NCI-H2029 treated with DMSO at 0.1 percent for 48 hours (cell line): ENCODE measurements at regions not wholly inside any gene's neighbourhood (a gene's known extent, or its start where the extent isn't known, plus 50 kb on each side); places are given as distances from the start of the nearest gene placed in this dataset.
"Not testable (repeated sequence)": the region's sequence is repeated elsewhere in the genome, so short reads cannot be mapped to it uniquely, and the experiment has no call there.

ENCODE experiments used
- DNase-seq: peaks from one replicate; lab custom pipeline; 2025; lab: John Stamatoyannopoulos, UW

DNA sequence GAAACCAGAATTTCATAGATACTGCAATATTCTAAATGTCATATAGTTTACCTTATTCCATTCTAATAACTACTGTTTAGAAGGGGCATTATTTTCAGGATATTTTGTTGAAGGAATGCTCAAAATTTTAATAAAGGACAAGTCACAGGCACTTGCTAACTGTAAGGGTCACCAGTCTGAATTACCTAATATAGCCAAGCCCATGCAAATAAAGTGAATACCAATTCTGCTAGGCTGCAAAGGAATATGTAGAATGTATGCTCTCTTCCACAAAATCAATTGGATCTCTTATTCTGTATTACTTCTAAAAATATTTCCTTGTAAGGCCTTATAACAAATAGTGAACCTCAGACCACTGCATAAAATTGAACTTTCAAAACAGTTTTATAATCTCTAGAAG, 52.3 kb upstream of the FAT4 start:
- no peak for DNase-seq

DNA sequence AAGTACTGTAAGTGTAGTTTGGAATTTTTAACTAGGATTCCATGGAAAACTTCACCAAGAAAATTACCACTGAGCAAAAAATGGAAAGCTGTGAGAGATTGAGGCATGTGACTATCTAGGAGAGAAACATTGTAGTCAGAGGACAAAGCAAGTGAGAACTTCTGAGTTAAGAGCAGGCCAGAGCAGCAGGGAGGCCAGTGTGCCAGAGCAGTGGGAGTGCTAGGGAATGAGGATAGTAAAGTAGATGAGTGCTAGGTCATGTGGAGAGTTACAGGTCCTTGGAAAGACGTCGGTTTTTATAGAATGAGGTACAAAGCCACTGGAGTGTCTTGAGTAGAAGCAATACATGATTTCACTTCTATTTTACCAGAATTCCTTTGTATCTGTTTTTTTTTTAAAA, 52.7 kb upstream of the FAT4 start:
- DNase-seq = no peak

DNA sequence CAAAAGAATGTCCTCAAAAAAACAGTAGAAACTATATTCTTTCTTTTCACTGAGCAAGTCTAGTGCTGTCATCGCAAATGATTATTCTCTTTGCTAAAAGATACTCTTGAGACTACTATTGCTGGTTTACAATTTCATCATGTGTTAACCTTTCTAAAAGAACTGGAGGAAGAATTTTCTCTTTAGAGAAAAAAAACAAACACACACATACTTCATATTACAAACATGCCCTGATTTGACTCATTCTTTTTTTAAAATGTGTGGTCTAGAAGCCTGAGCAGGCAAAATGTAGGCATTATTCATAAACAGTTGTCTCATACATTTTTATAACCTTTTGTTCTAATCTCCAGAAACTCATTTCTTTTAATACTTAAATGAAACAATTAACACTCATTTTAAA, 60.6 kb upstream of the FAT4 start:
- no peak for DNase-seq

DNA sequence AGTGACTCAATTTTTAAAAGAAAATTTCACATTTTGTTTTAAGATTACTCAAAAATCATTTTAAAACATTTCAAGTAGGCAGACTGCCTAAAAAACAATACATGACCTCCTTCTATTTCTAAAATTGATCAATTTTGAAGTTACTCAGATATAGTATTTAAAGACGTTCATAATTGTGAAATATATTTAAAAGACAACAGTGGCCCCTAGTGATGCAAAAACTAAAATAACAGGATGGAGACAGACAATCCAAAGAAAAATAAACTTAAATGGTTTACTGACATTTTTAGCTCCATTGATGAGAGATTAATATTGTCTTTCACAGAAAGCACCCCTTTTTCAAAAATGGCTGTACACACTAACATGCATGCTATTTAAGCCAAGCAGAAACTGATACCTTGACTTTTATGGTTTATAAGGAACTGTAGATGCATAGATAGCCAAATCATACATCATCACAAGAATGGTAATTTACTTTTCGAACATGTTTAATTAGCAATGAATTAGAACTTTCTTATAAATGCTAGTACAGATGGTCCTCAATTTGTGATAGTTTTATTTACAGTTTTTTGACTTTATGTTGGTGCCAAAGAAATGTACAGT, 69.8 kb upstream of the FAT4 start:
- peak; percentile 3 for DNase-seq

DNA sequence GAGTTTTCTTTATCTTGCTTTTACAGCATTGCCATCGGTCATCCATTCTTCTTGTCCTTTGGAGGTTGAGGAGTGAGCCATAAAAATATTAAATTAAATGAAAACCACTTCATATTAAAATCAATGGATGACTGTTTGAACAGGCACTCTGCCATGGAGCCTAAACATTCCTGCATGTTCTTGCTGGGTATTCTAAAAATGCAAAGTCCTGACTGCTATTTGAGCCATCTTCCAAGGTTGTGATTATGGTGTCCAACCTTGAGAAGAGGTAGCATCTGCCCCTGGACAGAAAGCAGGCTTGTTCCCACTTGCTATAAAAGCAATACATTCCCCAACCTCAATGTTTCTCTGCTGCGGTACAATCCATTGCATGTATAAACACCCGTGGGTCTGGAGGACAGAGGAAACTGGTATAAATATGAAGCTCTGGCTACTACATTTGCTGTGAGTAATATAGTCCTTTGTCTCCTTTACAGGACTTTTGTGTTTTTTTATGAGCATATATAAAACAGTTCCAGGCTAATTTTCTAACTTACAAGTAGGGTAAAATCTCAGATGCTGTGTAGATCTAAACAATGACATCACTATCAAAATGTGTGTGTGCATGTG, 70.9 kb upstream of the FAT4 start:
- DNase-seq = no peak

DNA sequence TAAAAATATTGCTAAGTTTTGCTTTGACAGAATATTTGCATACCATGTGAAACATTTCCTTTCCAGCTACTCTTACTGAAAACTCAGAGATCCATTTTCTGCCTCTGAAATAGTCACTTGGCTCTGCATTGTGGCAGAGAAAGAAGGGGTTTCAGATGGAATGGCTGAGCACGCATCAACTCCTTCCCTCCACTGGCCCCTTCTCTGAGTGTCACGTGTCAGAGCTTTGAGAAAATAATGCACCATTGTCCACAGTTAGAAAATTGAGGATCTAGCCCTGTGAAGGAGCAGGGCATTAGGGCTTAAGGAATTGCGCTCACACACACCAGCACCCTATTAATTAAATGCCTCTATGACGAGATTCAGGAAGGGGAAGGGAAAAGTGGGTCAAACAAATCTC, 78.8 kb upstream of the FAT4 start:
- DNase-seq = no peak

DNA sequence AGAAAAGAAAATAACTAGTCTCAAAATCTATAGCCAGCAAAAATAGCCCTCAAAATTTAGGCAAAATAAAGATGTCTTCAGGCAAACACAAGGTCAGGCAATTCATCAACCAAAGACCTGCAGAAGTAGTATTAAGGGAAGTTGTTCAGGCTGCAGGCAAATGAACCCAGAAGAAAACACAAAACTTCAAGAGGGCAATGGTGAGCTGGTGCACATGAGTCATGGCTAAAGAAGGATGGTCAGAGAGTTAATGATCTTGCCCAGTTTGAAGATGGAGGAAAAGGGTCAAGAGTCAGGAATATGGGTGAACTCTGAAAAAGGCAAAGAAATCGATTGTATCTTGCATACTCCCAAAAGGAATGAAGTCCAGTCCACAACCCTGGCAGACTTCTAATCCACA, 83.1 kb upstream of the FAT4 start:
- DNase-seq = no peak

DNA sequence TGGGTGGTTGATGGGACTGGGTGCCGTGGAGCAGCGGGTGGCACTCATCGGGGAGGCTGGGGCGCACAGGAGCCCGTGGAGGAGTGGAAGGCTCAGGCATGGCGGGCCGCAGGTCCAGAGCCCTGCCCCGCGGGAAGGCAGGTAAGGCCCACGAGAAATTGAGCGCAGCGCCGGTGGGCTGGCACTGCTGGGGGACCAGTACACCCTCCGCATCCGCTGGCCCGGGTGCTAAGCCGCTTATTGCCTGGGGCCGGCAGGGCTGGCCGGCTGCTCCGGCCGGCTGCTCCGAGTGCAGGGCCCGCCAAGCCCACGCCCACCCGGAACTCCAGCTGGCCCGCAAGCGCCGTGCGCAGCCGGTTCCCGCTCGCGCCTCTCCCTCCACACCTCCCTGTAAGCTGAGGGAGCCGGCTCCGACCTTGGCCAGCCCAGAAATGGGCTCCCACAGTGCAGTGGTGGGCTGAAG, 85.1 kb upstream of the FAT4 start:
- no peak for DNase-seq

DNA sequence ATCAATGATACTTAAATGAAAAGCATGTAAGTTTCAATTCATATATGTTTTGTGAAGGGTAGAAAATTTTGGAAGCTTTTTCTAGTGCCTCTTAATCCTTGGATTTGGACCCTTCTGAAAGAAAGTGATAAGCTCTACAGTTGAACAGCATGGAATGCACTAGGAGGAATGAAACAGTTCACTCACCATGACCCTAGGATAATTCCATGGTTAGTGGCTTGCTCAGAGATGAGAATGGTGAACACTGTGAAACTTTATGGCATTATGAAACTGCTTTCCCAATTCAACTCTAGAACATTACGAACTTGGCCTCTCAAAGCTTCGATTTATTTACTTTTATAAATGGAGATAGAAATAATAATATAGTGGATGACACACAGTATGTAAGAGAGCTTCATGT, 88.9 kb upstream of the FAT4 start:
- DNase-seq = no peak

DNA sequence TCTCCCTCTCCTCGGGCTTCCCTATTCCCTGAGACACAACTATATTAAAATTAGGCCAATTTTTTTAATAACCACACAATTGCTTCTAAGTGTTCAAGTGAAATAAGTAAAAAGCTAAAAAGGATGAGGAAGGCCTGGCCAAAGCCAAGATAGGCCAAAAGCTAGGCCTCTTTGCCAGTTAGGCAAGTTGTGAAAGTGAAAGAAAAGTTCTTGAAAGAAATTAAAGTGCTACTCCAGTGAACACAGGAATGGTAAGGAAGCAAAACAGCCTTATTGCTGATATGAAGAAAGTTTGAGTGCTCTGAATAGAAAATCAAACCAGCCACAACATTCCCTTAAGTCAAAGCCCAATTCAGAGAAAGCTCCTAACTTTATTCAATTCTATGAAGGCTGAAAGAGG, 114.2 kb upstream of the FAT4 start:
- no peak for DNase-seq

DNA sequence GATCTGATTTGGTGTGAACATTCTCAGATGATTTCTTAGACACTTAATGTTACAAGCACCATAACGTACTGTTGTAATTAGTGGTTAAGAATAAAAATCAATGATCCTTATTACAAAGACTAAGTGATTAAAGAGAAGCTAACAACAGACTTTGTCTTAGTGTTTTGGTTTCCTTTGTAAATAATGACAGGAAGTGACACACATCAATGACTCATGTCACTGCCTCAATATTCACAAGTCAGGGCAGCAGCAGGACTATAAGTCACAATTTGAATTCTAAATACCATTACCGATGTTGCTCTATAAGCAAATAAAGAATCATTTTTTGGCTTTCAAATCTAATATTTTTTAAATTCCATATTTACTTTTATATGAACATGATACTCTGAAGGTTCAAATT, 115.8 kb upstream of the FAT4 start:
- DNase-seq = no peak

DNA sequence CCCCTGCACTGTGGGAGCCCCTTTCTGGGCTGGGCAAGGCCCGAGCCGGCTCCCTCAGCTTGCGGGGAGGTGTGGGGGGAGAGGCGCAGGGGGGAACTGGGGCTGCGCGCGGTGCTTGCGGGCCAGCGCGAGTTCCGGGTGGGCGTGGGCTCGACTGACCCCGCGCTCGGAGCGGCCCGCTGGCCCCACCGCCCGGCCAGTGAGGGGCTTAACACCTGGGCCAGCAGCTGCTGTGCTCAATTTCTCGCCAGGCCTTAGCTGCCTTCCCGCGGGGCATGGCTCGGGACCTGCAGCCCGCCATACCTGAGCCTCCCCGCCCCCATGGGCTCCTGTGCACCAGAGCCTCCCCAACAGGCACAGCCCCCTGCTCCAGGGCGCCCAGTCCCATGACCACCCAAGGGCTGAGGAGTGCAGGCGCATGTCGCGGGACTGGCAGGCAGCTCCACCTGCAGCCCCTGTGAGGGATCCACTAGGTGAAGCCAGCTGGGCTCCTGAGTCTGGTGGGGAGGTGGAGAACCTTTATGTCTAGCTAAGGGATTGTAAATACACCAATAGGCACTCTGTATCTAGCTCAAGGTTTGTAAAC, 122.8 kb upstream of the FAT4 start:
- DNase-seq = not testable (repeated sequence)

DNA sequence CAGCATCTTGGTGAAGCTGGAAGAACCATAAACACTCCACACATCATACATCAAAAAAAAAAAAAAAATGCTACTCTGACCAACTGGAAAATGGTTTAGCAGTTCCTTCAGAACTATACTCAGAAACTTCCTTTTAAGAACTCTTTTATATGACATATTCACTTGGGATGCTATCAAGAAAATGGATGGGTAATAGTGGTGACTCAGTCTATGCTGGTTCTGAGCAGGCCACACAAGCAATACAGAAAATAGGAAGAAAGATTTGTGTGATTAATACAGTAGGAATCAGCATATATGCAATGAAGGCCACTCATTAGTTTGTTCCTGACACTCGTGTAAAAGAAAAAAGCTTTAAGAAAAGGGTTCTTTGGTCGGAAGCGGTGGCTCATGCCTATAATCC, 123.5 kb upstream of the FAT4 start:
- no peak for DNase-seq

DNA sequence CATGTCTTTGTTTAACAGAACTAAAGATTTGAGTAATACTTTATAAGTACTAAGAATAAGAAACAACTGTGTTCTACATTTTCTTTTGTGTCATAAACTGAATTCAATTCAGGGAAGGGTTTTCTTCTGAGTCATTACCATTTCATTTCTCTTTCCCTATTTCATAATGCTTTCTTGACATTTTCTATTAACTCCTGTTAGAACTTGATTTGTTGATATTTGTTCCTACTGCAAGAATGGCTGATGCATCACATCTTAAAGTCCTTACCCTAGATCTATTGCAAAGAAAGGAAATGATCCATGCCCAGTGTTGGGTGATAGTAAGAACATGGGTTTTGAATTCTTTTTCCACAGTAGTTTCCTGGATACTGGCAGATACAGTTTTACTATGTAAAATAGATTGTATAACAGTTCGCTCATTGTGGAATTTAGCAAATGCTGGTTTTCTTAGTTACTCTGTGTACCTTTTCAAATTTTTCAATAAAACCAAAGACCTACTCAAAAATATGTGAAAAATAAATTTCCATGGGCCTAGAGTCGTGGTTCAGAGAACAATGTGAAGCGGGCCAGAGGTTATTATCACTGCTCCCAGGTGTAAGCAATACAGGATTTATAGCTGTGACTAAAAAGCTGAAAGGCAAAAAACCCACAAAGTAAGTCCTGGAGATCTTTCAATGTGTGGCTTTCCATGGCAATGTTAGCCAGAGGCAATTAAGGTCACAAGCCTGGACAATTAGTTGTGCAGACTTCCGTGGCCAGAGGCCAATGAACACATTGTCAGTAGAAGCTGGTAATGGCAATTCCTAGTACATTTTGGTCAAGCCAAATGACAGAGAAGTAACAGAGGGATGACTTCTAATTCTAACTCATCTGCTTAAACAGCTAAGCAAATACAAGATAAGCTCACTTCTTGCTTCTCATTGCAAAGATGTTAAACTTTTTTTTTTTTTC, 127.3 kb upstream of the FAT4 start:
- DNase-seq = no peak

DNA sequence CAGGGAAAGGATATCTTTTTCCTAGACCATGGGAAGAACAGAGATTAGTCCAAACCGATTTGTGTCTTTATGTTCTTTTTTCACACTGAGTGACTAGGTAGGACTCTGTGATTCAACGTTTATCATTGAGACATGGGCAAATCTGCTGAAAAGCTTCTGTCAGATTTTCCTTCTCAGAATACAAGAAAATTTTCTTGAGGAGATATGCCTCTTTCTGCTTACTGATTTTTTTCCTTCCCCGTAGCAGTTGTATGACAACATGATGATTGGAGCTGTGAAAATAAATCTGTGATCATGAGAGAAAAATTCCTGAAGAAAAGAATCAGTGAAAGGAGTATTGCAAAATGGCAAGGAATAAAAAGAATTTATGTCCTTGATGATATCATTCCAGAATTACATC, 130.6 kb upstream of the FAT4 start:
- no peak for DNase-seq

DNA sequence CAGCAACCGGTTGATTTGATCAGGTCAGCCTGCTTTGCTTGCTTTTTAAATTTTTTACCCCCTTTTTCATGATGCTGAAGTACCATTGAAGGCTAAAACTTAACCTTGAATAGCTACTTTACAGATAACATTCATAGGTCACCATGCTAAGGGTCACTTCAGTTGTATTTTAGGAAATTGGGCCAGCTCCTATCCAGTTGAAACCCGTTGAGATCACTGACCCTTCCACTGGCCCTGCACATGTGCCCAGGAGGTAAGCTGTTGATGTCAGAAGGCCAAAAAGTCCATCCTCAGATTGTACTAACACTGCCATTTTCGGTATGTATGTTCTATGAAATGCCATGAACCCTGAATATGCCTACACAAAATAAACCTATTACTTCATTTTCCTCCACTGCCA, 133.0 kb upstream of the FAT4 start:
- DNase-seq = no peak

DNA sequence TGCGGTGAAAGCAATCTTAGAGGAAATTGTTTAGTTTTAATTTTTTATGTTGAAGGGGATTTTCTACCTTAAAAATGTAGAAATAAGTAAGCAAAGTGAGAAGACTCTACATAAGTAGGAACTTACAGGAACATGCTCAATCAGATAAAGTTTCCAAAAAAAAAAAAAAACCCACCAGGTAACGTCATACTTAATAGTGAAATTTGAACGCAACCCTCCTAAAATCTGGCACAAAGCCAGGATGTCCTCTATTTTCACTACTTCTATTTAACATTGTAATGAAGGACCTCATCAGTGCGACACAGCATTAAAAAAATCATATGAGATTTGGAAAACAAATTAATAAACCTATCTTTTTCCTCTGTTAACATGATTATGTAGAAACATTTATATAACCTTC, 135.0 kb upstream of the FAT4 start:
- DNase-seq = no peak

DNA sequence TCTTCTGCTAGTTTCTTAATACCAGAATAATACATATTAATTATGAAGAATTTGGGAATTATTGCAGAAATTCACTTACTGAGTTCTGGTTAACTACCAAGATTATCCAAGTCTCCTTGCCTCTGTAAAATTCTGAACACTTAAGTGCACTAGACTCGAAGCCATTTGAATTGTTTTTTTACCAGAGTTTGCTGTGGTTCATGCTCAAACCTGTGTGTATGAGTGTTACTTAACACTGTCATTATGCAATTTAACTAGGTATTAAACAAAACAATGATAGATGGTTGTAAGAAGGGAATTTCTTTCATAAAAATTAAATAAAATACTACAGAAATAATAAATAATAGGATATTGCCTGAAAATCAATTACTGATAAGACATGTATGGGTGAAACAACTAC, 145.6 kb upstream of the FAT4 start:
- no peak for DNase-seq

DNA sequence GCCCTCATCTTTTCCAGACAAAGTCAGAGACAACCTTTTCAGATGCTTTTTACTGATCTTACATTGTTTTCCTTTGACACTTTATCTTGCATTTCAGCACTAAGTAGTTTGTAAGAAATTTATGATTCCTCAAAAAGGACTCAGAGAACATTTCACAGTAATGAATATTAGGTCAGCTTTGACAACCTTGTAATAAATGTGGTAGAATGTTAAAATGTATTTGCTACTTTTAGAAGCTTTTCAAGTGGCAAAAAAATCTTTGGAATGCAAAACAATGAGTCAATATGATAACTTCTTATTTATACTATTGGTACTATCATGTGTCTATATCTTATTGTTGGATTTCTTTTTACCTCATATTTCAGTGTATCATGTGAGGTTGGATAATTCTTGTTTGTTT, 146.2 kb upstream of the FAT4 start:
- DNase-seq = no peak

DNA sequence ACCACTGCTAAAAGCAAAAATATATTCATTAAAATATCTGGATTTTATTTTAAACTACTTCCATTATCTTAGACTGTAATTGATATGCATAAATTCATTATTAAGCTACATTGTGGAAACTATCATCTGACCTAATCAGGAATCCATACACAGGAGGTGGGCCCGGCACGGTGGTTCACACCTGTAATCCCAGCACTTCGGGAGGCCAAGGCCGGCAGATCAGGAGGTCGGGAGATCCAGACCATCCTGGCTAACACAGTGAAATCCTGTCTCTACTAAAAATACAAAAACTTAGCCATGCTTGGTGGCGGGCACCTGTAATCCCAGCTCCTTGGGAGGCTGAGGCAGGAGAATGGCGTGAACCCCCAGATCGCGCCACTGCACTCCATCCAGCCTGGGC, 148.7 kb upstream of the FAT4 start:
- DNase-seq = not testable (repeated sequence)

DNA sequence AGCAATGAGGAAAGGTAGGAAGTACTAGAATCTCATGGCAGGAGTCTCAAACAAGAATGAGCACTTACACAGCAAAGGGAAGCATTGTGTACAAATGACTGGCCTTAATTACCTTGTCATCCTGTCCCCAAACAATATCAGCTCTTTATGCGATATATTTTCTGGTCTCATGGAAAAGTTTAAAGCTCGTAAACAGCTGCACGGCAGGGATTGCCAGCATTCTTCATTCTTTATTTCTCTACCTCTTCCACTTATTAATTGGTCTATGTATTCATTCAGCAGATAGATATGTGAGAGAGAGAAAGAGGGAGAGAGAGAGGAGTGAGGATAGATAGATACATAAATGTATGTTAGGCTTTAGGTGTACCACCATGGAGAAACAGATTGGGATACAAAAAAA, 155.8 kb upstream of the FAT4 start:
- DNase-seq = no peak

DNA sequence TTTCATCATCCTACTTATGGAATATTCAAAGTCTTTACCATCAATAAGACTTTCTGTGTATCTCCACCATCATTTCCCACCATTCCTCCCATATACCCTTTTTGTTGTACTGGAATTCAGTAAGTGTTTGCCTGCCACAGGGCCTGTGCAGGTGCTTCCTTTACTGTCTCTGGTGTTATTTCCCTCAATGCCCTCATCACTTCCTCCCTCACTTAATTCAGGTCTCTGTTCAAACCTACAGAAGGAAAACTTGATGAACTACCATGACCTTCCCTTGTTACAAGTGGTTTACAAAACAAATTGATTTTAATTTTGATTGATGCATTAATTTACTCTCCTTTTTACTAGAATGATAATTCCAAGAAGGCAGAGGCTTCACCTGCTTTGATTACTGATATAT, 159.5 kb upstream of the FAT4 start:
- DNase-seq = no peak

DNA sequence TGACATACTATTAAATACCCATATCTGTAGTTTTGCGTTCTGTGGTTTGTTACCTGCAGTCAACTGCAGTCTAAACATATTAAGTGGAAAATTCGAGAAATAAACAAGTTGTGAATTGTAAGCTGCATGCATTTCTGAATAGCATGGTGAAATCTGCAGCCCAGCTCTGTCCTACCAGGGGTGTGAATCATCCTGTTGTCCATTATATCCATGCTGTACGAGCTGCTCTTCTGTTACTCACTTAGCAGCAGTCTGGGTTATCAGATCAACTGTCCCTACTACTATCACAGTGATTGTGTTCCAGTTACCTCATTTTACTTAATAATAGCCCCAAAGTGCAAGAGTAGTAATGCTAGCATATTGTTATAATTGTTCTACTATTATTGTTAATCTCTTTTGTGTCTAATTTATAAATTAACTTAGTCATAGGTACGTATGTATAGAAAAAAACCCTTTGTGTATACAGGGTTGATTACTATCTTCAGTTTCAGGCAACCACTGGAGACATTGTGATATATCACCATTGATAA, 173.7 kb upstream of the FAT4 start:
- no peak for DNase-seq
